ENCODE measurements at regions not wholly inside any gene's neighbourhood (a gene's known extent, or its start where the extent isn't known, plus 50 kb on each side); places are given as distances from the start of the nearest gene placed in this dataset.

DNA sequence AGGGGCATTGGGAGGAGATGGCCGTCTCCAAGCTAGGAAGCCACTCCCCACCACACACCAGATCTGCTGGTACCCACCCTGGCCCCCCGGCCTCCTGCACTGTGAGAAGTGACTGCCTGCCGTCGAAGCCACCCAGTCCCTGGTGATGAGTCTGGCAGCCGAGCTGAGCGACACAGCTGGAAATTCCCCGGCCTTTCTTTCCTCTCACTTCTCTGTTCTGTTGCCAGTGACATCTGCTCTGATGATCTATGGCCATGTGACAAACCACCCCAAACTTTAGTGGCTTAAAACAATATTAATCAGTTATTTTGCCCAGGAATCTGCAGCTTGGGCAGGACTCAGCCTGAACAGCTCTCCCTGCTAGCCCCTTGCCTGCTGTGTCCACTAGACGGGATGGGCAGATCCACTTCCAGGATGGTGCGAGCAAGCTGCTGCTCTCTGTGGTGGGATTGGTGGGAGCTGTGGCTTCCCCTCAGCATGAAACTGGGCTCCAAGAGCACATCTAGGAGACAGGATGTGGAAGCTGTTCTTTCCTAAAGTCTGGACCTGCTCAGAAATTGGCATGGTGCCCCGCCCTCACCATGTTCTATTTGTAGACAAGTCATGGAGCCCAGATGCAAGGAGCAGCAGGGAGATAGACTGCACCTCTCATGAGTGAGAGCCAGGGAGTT lies 211.2 kb downstream of the GADD45G start:
- Histone ChIP-seq H3K9me3 (ENCODE audit: control insufficient read depth, low read length) (no peaks in the 10 kb centered on the region), H3K36me3 (ENCODE audit: control insufficient read depth, insufficient read depth, low read length, severe bottlenecking) (no peaks in the 10 kb centered on the region)

DNA sequence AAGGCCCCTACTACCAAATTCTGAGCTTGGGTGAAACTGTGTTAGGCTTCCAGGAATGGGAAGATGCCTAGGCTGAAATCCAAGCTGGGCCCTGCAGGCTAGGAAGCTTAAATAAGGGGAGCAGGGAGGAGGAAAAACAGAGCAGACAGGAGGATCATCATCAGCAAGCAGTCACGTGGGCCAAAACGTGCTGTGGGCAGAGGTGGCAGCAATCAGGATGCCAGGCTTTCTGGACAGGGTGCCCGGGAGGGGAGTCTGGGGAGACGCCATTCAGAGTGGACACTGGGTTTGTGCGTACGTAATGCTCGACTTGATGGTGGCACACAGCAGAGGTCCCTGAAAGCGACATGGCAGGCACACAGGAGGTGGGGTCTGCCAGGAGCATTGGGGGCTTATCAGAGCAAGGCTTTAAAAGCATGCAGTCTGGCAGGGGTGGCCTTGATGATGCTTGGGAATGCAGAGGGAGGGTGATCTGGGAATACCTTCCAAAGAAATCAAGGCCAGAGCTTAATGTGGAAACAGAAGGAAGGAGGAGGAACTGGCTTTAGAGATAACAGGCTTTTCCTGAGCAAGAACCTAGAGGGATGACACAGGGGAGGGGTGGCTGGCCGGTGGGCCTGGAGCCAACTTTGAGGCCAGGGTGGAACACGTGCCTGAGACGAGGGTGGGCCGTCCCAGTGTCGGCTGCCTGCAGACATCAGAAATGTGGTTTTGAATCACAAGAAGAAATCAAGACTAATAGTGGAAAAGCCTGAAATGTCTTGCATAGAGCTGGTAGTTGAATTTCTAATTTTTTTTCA lies 212.5 kb downstream of the GADD45G start:
- no peak overlapping the region for H3K4me3 ChIP-seq (ENCODE audit: low read length)
- no peak for DNase-seq (ENCODE audit: low read depth)
- no peaks in the 10 kb centered on the region for H3K36me3 ChIP-seq (ENCODE audit: control insufficient read depth, insufficient read depth, low read length, severe bottlenecking)
- H3K27me3 ChIP-seq (replicated peaks; ENCODE audit: control insufficient read depth, insufficient read depth, low read length) = peaks cover 49% of the 10 kb centered on the region
- peaks cover 6% of the 10 kb centered on the region for H3K4me1 ChIP-seq (ENCODE audit: control insufficient read depth, insufficient read depth, low read length)
- H3K9ac ChIP-seq (ENCODE audit: low read length) = no peak overlapping the region
- no peaks in the 10 kb centered on the region for H3K9me3 ChIP-seq (ENCODE audit: control insufficient read depth, low read length)

More for the DNA sequence above, 211.2 kb downstream of the GADD45G start:
- peaks cover 57% of the 10 kb centered on the region for H3K27me3 ChIP-seq (replicated peaks; ENCODE audit: control insufficient read depth, insufficient read depth, low read length)
- H3K4me3 ChIP-seq (ENCODE audit: low read length) = no peak overlapping the region
- no peak for DNase-seq (ENCODE audit: low read depth)
- H3K9ac ChIP-seq (ENCODE audit: low read length) = no peak overlapping the region
- H3K4me1 ChIP-seq (ENCODE audit: control insufficient read depth, insufficient read depth, low read length) = peaks cover 6% of the 10 kb centered on the region

DNA sequence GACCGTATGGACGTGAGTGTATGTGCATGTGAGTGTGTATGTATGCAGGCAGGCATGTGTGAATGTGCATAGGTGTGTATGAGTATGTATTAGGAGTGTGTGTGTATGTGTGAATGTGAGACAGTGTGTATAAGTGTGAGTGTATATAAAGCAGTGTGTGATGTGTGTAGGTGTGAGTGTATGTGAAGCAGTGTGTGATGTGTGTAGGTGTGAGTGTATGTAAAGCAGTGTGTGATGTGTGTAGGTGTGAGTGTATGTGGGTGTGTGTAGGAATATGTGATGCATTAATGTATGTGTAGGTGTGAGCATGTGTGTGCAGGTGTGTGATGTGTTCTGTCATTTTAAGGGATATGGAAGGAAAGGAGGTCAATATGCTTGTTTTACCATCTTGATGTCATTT lies 215.5 kb downstream of the GADD45G start:
- Histone ChIP-seq H3K36me3 (ENCODE audit: control insufficient read depth, insufficient read depth, low read length, severe bottlenecking) (no peaks in the 10 kb centered on the region), H3K9ac (ENCODE audit: low read length) (no peak overlapping the region), H3K27me3 (replicated peaks; ENCODE audit: control insufficient read depth, insufficient read depth, low read length) (peaks cover 34% of the 10 kb centered on the region), H3K4me1 (ENCODE audit: control insufficient read depth, insufficient read depth, low read length) (no peaks in the 10 kb centered on the region), H3K9me3 (ENCODE audit: control insufficient read depth, low read length) (no peaks in the 10 kb centered on the region), H3K4me3 (ENCODE audit: low read length) (no peak overlapping the region)
- DNase-seq (ENCODE audit: low read depth) = no peak

DNA sequence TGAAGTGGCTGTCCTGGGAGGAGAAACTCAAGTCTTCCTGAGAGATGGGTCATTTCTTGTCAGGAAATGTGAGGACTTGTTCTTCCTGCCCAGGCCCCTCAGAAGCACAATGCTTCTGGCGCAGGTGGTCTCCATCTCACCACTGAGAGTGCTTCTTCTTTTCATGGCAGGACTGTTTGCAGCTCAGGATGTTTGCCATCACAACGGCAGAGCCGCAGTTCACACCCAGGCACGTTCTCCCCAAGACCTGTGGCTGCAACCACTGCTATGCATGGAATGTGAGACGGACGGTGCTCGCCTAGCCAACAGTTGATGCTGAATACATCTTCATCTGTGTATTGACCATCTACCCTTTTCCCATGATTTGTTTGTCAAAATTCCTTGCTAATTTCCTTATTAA lies 216.3 kb downstream of the GADD45G start:
- Histone ChIP-seq H3K4me3 (ENCODE audit: low read length) (no peak overlapping the region), H3K36me3 (ENCODE audit: control insufficient read depth, insufficient read depth, low read length, severe bottlenecking) (no peaks in the 10 kb centered on the region), H3K9me3 (ENCODE audit: control insufficient read depth, low read length) (no peaks in the 10 kb centered on the region), H3K27me3 (replicated peaks; ENCODE audit: control insufficient read depth, insufficient read depth, low read length) (peaks cover 32% of the 10 kb centered on the region), H3K4me1 (ENCODE audit: control insufficient read depth, insufficient read depth, low read length) (peaks cover under 1% of the 10 kb centered on the region), H3K9ac (ENCODE audit: low read length) (no peak overlapping the region)
- DNase-seq (ENCODE audit: low read depth) = no peak

DNA sequence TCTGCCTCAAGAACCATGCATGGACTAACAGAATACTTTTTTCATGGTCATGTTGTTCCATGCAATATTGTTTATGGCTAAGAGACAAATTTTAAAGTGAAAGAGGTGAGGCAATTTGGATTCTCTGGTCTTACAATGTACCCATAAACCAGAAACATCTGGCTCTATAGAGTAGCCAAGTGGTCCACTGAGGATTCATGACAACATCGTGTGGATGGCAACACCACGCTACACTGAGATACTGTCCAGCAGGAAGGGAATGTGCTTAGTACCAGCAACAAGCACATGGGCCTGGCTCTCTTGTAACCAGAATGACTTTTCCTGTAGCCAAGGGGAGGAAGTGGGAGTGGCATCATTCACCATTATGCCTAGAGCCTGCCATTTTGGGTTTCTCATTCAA lies 218.2 kb downstream of the GADD45G start:
- no peaks in the 10 kb centered on the region for H3K36me3 ChIP-seq (ENCODE audit: control insufficient read depth, insufficient read depth, low read length, severe bottlenecking)
- no peak for DNase-seq (ENCODE audit: low read depth)
- no peak overlapping the region for H3K4me3 ChIP-seq (ENCODE audit: low read length)
- H3K27me3 ChIP-seq (replicated peaks; ENCODE audit: control insufficient read depth, insufficient read depth, low read length) = peaks cover 16% of the 10 kb centered on the region
- peaks cover 14% of the 10 kb centered on the region for H3K4me1 ChIP-seq (ENCODE audit: control insufficient read depth, insufficient read depth, low read length)
- H3K9me3 ChIP-seq (ENCODE audit: control insufficient read depth, low read length) = no peaks in the 10 kb centered on the region
- no peak overlapping the region for H3K9ac ChIP-seq (ENCODE audit: low read length)

DNA sequence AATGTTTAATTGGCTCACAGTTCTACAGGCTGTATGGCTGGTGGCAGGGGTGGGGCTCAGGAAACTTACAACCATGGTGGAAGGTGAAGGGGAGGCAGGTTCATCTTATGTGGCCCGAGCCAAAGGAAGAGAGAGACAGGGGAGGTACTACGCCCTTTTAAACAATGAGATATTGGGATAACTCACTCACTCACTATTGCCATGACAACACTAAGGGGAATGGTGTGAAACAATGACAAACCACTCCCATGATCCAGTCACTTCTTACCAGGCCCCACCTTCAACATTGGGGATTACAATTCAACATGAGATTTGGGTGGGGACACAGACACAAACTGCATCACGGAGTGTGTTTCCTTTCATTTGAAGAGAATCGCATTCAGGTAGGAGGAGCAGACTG lies 220.9 kb downstream of the GADD45G start:
- no peak for DNase-seq (ENCODE audit: low read depth)
- Histone ChIP-seq H3K27me3 (replicated peaks; ENCODE audit: control insufficient read depth, insufficient read depth, low read length) (peaks cover 10% of the 10 kb centered on the region), H3K4me1 (ENCODE audit: control insufficient read depth, insufficient read depth, low read length) (peaks cover 14% of the 10 kb centered on the region), H3K36me3 (ENCODE audit: control insufficient read depth, insufficient read depth, low read length, severe bottlenecking) (no peaks in the 10 kb centered on the region), H3K9me3 (ENCODE audit: control insufficient read depth, low read length) (peaks cover 9% of the 10 kb centered on the region), H3K4me3 (ENCODE audit: low read length) (no peak overlapping the region), H3K9ac (ENCODE audit: low read length) (no peak overlapping the region)

DNA sequence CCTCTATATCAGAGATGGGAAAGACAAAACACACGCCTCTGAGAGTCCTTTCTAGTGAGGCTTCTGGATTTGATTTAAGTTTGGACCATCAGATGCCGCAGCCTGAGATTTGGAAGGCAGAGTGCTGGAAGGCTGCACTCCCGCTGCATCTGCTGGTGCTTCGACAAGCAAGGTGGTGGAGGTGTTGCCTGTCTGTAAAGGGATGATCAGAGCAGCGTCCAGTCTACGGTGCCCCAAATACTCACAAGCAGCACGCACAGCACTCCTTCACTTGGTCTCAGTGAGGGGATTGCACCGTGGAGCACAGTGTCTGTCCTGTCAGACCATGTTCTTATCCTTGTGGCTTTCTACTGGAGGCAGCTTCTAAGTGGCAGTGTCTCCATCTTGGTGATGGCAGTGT lies 221.4 kb downstream of the GADD45G start:
- H3K4me3 ChIP-seq (ENCODE audit: low read length) = no peak overlapping the region
- peaks cover 14% of the 10 kb centered on the region for H3K4me1 ChIP-seq (ENCODE audit: control insufficient read depth, insufficient read depth, low read length)
- peaks cover 10% of the 10 kb centered on the region for H3K27me3 ChIP-seq (replicated peaks; ENCODE audit: control insufficient read depth, insufficient read depth, low read length)
- H3K9ac ChIP-seq (ENCODE audit: low read length) = no peak overlapping the region
- peaks cover 11% of the 10 kb centered on the region for H3K9me3 ChIP-seq (ENCODE audit: control insufficient read depth, low read length)
- DNase-seq (ENCODE audit: low read depth) = no peak
- H3K36me3 ChIP-seq (ENCODE audit: control insufficient read depth, insufficient read depth, low read length, severe bottlenecking) = no peaks in the 10 kb centered on the region

DNA sequence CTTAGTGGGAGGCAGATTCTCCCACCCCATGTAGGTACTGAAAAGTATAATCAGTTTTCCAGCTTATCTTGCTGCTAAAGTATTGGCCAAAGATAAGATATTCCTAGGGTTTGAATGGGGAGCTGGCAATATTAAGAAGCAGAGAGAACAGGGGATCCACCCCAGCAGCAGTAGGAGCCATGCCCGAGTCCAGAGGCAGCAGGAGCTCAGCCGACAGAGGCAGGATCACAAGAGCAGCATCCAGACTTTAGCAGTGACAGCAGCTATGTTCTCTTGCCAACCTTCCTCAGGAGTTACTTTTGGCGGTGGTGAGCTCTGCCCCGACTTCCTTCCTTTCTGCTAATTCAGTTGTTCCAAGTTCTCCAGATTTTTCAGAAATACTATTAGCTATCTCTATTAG lies 224.5 kb downstream of the GADD45G start:
- Histone ChIP-seq H3K4me1 (ENCODE audit: control insufficient read depth, insufficient read depth, low read length) (peaks cover 14% of the 10 kb centered on the region), H3K9me3 (ENCODE audit: control insufficient read depth, low read length) (peaks cover 11% of the 10 kb centered on the region), H3K9ac (ENCODE audit: low read length) (no peak overlapping the region), H3K27me3 (replicated peaks; ENCODE audit: control insufficient read depth, insufficient read depth, low read length) (peaks cover 8% of the 10 kb centered on the region), H3K4me3 (ENCODE audit: low read length) (no peak overlapping the region), H3K36me3 (ENCODE audit: control insufficient read depth, insufficient read depth, low read length, severe bottlenecking) (no peaks in the 10 kb centered on the region)
- no peak for DNase-seq (ENCODE audit: low read depth)

DNA sequence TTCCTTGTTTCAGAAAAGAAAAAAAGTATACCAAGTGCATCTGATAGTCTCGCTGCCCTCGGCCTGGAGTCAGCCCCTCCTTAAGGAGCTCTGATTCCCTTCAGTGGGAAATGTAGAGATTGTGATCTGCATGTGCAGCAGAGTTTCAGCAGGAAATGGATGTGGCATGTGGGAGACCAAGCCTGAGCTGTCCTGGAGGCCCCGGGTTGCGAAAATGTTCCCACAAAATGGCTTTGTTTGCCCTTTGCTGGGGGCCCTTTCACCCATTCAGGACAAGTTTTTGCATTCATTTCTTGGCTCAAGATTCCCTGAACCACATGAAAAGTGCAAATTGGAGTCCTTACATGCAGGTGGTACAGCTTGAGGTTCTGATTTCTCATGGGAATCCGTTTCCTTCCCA lies 230.9 kb downstream of the GADD45G start:
- Histone ChIP-seq H3K9me3 (ENCODE audit: control insufficient read depth, low read length) (peaks cover 2% of the 10 kb centered on the region), H3K9ac (ENCODE audit: low read length) (no peak overlapping the region), H3K4me1 (ENCODE audit: control insufficient read depth, insufficient read depth, low read length) (peaks cover 20% of the 10 kb centered on the region), H3K27me3 (replicated peaks; ENCODE audit: control insufficient read depth, insufficient read depth, low read length) (peaks cover 2% of the 10 kb centered on the region), H3K4me3 (ENCODE audit: low read length) (no peak overlapping the region), H3K36me3 (ENCODE audit: control insufficient read depth, insufficient read depth, low read length, severe bottlenecking) (no peaks in the 10 kb centered on the region)
- DNase-seq (ENCODE audit: low read depth) = no peak

DNA sequence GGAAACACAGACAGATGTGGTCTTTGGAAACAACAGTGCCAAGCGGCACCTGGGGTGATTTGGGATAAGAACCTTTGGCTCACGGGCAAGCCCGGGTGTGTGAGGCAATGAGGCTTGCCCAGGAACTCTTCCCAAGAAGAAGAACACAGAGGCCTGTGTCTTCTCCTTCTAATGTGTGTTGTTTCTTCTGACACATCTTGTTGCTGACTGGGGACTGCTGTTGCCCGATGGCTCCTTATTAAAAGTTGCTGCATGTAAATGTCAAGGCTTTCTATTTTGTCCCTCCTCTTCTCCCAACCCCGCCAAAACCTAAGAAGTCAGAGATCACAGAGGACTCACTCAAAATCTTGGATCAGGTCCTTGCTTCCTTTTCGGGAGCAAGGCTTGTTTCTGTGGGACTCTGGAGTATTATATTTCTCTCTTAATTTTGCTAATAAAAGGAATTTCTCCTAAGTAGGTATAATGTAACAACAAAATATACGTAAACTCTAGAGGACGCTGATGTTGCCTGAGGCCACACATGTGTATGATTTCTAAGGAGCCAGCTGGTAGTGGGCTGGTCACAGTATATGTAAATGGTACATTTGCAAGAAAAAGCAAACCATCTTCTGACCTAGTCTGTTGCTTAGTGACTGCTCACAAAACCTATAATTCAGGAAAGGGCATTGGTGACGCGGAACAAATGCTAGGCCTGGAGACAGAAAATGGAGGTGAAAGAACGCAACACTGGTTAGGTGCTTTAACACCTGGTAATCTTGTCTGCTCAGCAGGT lies 232.5 kb downstream of the GADD45G start:
- Histone ChIP-seq H3K4me3 (ENCODE audit: low read length) (no peak overlapping the region), H3K4me1 (ENCODE audit: control insufficient read depth, insufficient read depth, low read length) (peaks cover 20% of the 10 kb centered on the region)

DNA sequence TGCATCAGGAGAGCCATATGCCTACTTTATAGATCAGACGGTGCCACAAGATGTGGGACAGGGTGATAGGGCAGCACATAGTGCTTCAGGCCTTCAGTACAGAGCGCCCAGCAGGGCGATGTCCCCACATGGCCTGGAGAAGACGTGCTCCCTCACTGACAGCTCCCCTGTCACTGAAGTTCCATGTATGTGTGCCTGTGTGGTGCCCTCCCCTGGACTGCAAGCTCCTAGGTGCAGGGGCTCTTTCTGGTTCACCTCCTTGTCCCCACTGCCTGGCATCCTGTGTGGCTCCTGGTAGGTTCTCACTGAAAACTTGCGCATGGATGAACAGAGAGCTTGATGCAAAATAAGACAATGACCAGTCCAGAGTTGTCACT lies 233.1 kb downstream of the GADD45G start:
- no peak for DNase-seq (ENCODE audit: low read depth)
- Histone ChIP-seq H3K9me3 (ENCODE audit: control insufficient read depth, low read length) (no peaks in the 10 kb centered on the region), H3K36me3 (ENCODE audit: control insufficient read depth, insufficient read depth, low read length, severe bottlenecking) (no peaks in the 10 kb centered on the region)

More for the DNA sequence above, 232.5 kb downstream of the GADD45G start:
- Histone ChIP-seq H3K9ac (ENCODE audit: low read length) (no peak overlapping the region), H3K36me3 (ENCODE audit: control insufficient read depth, insufficient read depth, low read length, severe bottlenecking) (no peaks in the 10 kb centered on the region), H3K9me3 (ENCODE audit: control insufficient read depth, low read length) (no peaks in the 10 kb centered on the region), H3K27me3 (replicated peaks; ENCODE audit: control insufficient read depth, insufficient read depth, low read length) (peaks cover 2% of the 10 kb centered on the region)
- no peak for DNase-seq (ENCODE audit: low read depth)

More for the DNA sequence above, 233.1 kb downstream of the GADD45G start:
- Histone ChIP-seq H3K4me1 (ENCODE audit: control insufficient read depth, insufficient read depth, low read length) (peaks cover 20% of the 10 kb centered on the region), H3K27me3 (replicated peaks; ENCODE audit: control insufficient read depth, insufficient read depth, low read length) (peaks cover 8% of the 10 kb centered on the region), H3K4me3 (ENCODE audit: low read length) (no peak overlapping the region), H3K9ac (ENCODE audit: low read length) (no peak overlapping the region)
